Rectal smooth muscle tissue (tissue), 1 donor: ENCODE measurements at regions not wholly inside any gene's neighbourhood (a gene's known extent, or its start where the extent isn't known, plus 50 kb on each side); places are given as distances from the start of the nearest gene placed in this dataset.
"Not testable (repeated sequence)": the region's sequence is repeated elsewhere in the genome, so short reads cannot be mapped to it uniquely, and the experiment has no call there.

Experiments
- H3K27ac ChIP-seq: one replicate; pipeline ENCODE4 v1.7.0; 2013; ENCODE audit warnings: low read depth, low read length, inconsistent platforms
- H3K27me3 ChIP-seq: one replicate; pipeline ENCODE4 v1.7.0; 2013; ENCODE audit warnings: low read length; ENCODE audit not compliant: control insufficient read depth, insufficient read depth
- H3K36me3 ChIP-seq: one replicate; pipeline ENCODE4 v1.7.0; 2013; ENCODE audit warnings: low read length; ENCODE audit not compliant: control insufficient read depth, insufficient read depth
- H3K4me1 ChIP-seq: one replicate; pipeline ENCODE4 v1.7.0; 2013; ENCODE audit warnings: low read length; ENCODE audit not compliant: control insufficient read depth, insufficient read depth
- H3K4me3 ChIP-seq: one replicate; pipeline ENCODE4 v1.7.0; 2013; ENCODE audit warnings: low read length
- H3K9ac ChIP-seq: one replicate; pipeline ENCODE4 v1.7.0; 2013; ENCODE audit warnings: low read length

GRCh38 chr6:169140986-169141495, 112.6 kb downstream of the THBS2 start:
- H3K36me3 ChIP-seq, result no peaks in the 10 kb centered on the region
- peaks cover 17% of the 10 kb centered on the region for H3K4me1 ChIP-seq
- no peaks in the 10 kb centered on the region for H3K27me3 ChIP-seq
- no peak overlapping the region for H3K4me3 ChIP-seq
- H3K27ac ChIP-seq, result peak overlapping the region; percentile 72
- no peak overlapping the region for H3K9ac ChIP-seq

DNA sequence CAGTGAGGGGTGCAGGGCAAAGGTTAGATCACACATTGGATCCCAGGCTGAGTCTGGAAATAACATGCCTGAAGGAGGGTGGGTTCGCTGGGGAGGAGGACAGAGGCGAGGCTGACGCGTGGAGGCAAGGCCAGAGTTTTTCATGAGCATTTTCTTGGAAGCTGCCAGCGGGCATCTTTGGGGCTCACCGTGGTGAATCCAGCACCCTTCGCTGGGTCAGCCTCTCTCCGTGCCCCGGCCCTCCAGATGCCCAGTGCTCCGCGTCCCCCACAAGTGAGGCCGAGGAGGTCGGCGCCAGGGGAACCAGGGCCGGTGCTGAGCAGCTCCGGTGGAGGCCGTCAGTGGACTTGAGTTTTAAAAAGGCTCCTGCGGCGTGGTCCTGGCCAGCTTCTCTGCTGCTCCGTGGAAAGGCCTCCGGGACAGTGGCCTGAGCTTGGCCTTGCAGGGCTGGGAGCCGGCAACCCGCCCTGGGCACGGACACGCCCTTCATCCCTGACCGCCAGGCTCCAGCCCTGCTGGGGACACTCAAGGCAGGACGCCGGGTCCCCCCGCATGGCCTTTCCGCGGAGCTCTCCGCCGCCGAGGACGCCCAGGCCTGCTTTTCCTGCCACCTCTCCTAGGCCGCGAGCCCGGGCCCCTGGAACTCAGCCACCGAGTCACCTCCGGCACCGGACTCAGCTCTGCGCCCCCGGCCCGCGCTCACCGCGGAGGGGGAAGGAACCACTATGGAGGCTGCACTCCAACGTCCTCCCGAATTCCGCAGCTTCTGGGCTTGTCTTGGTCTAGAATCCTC, 114.3 kb downstream of the THBS2 start:
- H3K27me3 ChIP-seq, result no peaks in the 10 kb centered on the region
- H3K27ac ChIP-seq, result no peak overlapping the region
- no peak overlapping the region for H3K4me3 ChIP-seq
- H3K36me3 ChIP-seq, result no peaks in the 10 kb centered on the region
- H3K9ac ChIP-seq, result no peak overlapping the region
- H3K4me1 ChIP-seq, result peaks cover 17% of the 10 kb centered on the region

DNA sequence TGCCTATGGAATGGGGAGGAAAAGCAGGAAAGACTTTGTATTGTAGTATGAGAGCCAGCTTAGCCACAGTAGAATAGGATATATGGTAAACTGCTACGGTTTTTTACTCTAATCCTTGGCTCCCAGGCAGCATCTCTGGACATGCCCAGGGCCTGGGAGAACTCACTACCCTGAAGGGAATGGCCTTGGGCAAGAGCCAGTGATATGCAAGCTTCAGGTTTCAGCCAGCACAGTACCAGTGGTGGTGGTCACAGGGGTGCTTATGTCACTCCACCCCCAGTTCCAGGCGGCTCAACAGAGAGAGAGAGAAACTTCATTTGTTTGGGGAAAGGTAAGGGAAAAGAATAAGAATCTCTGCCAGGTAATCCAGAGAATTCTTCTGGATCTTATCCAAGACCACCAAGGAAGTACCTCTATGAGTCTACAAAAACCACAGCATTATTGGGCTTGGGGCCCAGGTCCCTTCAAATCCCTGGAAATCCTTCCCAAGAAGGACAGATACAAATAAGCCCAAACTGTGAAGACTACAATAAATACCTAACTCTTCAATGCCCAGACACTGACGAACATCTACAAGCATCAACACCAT, 121.2 kb downstream of the THBS2 start:
- Histone ChIP-seq H3K27ac (peak overlapping the region; percentile 27), H3K9ac (no peak overlapping the region), H3K36me3 (no peaks in the 10 kb centered on the region), H3K4me1 (peaks cover 10% of the 10 kb centered on the region), H3K27me3 (no peaks in the 10 kb centered on the region), H3K4me3 (no peak overlapping the region)

GRCh38 chr6:169131390-169131789, 122.3 kb downstream of the THBS2 start:
- Histone ChIP-seq H3K36me3 (no peaks in the 10 kb centered on the region), H3K9ac (no peak overlapping the region), H3K27me3 (no peaks in the 10 kb centered on the region), H3K27ac (no peak overlapping the region), H3K4me3 (no peak overlapping the region), H3K4me1 (peaks cover 10% of the 10 kb centered on the region)

DNA sequence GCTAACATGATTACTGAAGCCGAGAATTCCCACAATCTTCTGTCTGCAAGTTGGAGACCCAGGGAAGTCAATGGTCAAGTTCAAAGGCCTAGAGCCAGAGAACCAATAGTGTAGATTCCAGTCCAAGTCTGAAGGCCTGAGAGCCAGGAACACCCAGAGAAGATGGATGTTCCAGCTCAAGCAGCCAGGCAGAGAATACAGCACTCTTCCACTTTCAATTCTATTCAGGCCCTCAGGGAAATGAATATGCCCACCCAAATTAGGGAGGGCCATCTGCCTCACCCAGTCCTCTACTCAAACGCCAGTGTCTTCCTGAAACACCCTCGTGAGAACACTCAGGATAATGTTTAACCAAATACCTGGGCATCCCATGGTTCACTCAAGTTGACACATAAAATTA, 123.5 kb downstream of the THBS2 start:
- Histone ChIP-seq H3K27ac (no peak overlapping the region), H3K4me3 (no peak overlapping the region), H3K4me1 (peaks cover 10% of the 10 kb centered on the region), H3K9ac (no peak overlapping the region), H3K36me3 (no peaks in the 10 kb centered on the region), H3K27me3 (no peaks in the 10 kb centered on the region)

DNA sequence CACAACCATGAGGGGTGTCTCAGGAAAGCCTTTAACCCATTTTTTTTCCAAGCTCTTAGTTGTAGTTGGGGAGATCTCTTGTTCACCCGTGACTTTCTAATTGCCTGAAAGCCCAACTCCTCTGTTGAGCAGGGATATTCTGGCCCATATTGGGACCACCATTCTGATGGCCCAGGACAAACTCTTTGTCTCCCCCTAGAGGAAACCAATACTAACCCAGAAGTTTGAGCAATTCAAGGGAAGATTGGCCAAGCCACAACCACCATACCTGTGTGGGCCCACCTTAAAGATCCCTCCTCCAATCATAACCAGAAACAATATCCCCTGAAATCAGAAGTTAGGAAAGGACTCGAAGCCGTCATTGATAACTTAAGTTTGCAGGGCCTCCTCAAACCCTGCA, 132.6 kb downstream of the THBS2 start:
- H3K4me3 ChIP-seq, result no peak overlapping the region
- H3K27me3 ChIP-seq, result no peaks in the 10 kb centered on the region
- H3K36me3 ChIP-seq, result no peaks in the 10 kb centered on the region
- H3K27ac ChIP-seq, result no peak overlapping the region
- H3K9ac ChIP-seq, result no peak overlapping the region
- no peaks in the 10 kb centered on the region for H3K4me1 ChIP-seq

- Histone ChIP-seq H3K27me3 (no peaks in the 10 kb centered on the region), H3K4me3 (no peak overlapping the region), H3K27ac (no peak overlapping the region), H3K4me1 (no peaks in the 10 kb centered on the region), H3K36me3 (no peaks in the 10 kb centered on the region), H3K9ac (no peak overlapping the region)
Measured at GRCh38 chr6:169119669-169120068, 134.0 kb downstream of the THBS2 start.

GRCh38 chr6:169118346-169118830, 135.3 kb downstream of the THBS2 start:
- Histone ChIP-seq H3K9ac (no peak overlapping the region), H3K27me3 (no peaks in the 10 kb centered on the region), H3K4me1 (no peaks in the 10 kb centered on the region), H3K4me3 (no peak overlapping the region), H3K36me3 (no peaks in the 10 kb centered on the region), H3K27ac (no peak overlapping the region)

DNA sequence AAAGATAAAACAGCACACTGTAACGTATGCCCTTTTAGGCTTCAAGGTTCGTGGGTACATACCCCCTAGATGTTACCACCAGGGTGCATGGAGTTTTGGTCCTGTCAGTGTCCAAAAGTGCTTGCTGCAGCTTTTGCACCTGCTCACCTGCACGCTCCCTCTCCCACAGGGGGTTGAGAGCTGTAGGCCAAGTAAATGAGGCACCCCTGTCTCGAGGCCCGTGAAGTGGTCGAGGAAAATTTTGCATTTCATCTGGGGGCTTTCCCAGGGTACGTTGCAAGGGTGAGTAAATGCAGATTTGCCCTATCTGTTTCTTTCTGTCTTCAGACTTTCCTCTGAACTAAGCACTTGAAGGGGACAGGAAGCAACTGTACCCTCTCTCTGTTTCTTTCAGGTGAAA, 136.0 kb downstream of the THBS2 start:
- H3K4me1 ChIP-seq, result no peaks in the 10 kb centered on the region
- no peak overlapping the region for H3K4me3 ChIP-seq
- H3K27ac ChIP-seq, result no peak overlapping the region
- H3K36me3 ChIP-seq, result no peaks in the 10 kb centered on the region
- no peak overlapping the region for H3K9ac ChIP-seq
- no peaks in the 10 kb centered on the region for H3K27me3 ChIP-seq

GRCh38 chr6:169115632-169116031, 138.0 kb downstream of the THBS2 start:
- no peak overlapping the region for H3K4me3 ChIP-seq
- no peaks in the 10 kb centered on the region for H3K4me1 ChIP-seq
- no peak overlapping the region for H3K9ac ChIP-seq
- no peaks in the 10 kb centered on the region for H3K27me3 ChIP-seq
- H3K27ac ChIP-seq, result no peak overlapping the region
- no peaks in the 10 kb centered on the region for H3K36me3 ChIP-seq

DNA sequence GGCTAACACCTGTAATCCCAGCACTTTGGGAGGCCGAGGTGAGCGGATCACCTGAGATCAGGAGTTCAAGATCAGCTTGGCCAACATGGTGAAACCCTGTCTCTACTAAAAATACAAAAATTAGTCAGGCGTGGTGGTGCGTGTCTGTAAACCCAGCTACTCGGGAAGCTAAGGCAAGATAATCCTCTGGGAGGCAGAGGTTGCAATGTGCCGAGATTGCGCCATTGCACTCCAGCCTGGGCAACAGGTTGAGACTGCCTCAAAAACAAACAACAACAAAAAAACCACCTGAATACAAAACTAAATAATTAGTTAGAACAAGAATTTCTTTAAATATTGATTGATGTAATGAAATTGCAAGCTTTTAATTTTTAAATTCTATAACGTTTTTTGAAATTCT, 139.0 kb downstream of the THBS2 start:
- not testable (repeated sequence) for H3K4me1 ChIP-seq, H3K9ac ChIP-seq, H3K27me3 ChIP-seq

DNA sequence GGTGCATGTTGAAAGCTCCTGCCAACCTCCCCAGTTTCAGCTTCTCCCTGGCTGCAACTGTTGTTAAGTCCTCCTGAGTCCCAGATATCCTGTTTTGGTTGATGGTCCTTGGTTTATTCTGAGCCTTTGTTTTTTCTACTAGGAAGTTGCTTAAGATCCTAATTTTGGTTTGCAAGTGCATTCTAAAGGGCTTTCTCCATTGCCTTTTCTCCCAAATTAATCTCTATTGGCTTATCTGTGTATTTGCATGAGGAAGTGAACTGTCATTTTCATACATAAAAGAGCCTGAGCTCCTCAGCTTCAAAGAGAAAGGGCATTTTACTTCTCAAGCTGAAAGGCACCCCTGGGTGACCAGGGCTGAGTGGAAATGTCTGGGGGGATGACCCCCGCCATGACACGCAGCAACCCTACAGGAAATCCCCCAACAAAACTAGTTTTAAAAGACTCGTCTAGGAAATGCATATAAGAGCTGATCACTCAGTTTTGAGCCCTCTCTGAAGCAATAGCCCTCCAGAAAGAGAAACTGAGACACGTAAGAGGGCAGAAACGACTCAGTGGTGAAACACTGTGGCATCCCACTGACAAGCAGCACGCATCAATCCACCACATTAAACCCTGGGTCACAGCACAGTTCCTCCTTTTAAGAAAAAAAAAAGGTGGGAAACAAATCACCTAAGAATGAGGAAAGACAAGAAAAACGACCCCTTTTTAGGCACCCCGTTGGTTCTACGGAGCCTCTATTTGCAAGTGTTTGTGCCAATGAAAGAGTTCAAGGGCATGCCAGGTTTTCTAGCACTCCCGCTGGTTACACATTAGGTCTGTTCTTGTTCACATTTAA, 140.9 kb downstream of the THBS2 start:
- H3K4me1 ChIP-seq, result peaks cover 4% of the 10 kb centered on the region
- H3K27ac ChIP-seq, result no peak overlapping the region
- no peak overlapping the region for H3K4me3 ChIP-seq
- H3K9ac ChIP-seq, result no peak overlapping the region
- H3K36me3 ChIP-seq, result no peaks in the 10 kb centered on the region
- no peaks in the 10 kb centered on the region for H3K27me3 ChIP-seq

More for the DNA sequence above, 139.0 kb downstream of the THBS2 start:
- H3K27ac ChIP-seq, H3K4me3 ChIP-seq, H3K36me3 ChIP-seq: not testable (repeated sequence)
